ENCODE measurements at regions not wholly inside any gene's neighbourhood (a gene's known extent, or its start where the extent isn't known, plus 50 kb on each side); places are given as distances from the start of the nearest gene placed in this dataset.

GRCh38 chr4:58600290-58600689 lies 1490.1 kb upstream of the IGFBP7 start:
- Histone ChIP-seq H3K4me1 (ENCODE audit: control insufficient read depth in 3 of 3, insufficient read depth in 3 of 3, low read length in 3 of 3) (no peaks in the 10 kb centered on the region), H3K36me3 (ENCODE audit: control insufficient read depth in 3 of 3, insufficient read depth in 3 of 3, low read length in 3 of 3) (no peaks in the 10 kb centered on the region), H3K4me3 (ENCODE audit: low read length in 3 of 3) (no peak overlapping the region), H3K27ac (ENCODE audit: low read depth, low read length) (no peak overlapping the region), H3K9me3 (ENCODE audit: control insufficient read depth in 3 of 3, low read length in 3 of 3) (no peaks in the 10 kb centered on the region), H3K9ac (ENCODE audit: low read depth in 1 of 3, low read length in 3 of 3) (no peak overlapping the region), H3K27me3 (ENCODE audit: control insufficient read depth in 3 of 3, insufficient read depth in 3 of 3, low read length in 3 of 3) (no peaks in the 10 kb centered on the region)

GRCh38 chr4:58590722-58591121 lies 1480.5 kb upstream of the IGFBP7 start:
- Histone ChIP-seq H3K36me3 (ENCODE audit: control insufficient read depth in 3 of 3, insufficient read depth in 3 of 3, low read length in 3 of 3) (no peaks in the 10 kb centered on the region), H3K4me1 (ENCODE audit: control insufficient read depth in 3 of 3, insufficient read depth in 3 of 3, low read length in 3 of 3) (no peaks in the 10 kb centered on the region), H3K9me3 (ENCODE audit: control insufficient read depth in 3 of 3, low read length in 3 of 3) (no peaks in the 10 kb centered on the region), H3K9ac (ENCODE audit: low read depth in 1 of 3, low read length in 3 of 3) (no peak overlapping the region), H3K27me3 (ENCODE audit: control insufficient read depth in 3 of 3, insufficient read depth in 3 of 3, low read length in 3 of 3) (no peaks in the 10 kb centered on the region), H3K27ac (ENCODE audit: low read depth, low read length) (no peak overlapping the region), H3K4me3 (ENCODE audit: low read length in 3 of 3) (no peak overlapping the region)

GRCh38 chr4:58587856-58588255 lies 1477.7 kb upstream of the IGFBP7 start:
- Histone ChIP-seq H3K4me3 (ENCODE audit: low read length in 3 of 3) (no peak overlapping the region), H3K9ac (ENCODE audit: low read depth in 1 of 3, low read length in 3 of 3) (no peak overlapping the region), H3K36me3 (ENCODE audit: control insufficient read depth in 3 of 3, insufficient read depth in 3 of 3, low read length in 3 of 3) (no peaks in the 10 kb centered on the region), H3K27me3 (ENCODE audit: control insufficient read depth in 3 of 3, insufficient read depth in 3 of 3, low read length in 3 of 3) (no peaks in the 10 kb centered on the region), H3K9me3 (ENCODE audit: control insufficient read depth in 3 of 3, low read length in 3 of 3) (no peaks in the 10 kb centered on the region), H3K4me1 (ENCODE audit: control insufficient read depth in 3 of 3, insufficient read depth in 3 of 3, low read length in 3 of 3) (no peaks in the 10 kb centered on the region), H3K27ac (ENCODE audit: low read depth, low read length) (no peak overlapping the region)

DNA sequence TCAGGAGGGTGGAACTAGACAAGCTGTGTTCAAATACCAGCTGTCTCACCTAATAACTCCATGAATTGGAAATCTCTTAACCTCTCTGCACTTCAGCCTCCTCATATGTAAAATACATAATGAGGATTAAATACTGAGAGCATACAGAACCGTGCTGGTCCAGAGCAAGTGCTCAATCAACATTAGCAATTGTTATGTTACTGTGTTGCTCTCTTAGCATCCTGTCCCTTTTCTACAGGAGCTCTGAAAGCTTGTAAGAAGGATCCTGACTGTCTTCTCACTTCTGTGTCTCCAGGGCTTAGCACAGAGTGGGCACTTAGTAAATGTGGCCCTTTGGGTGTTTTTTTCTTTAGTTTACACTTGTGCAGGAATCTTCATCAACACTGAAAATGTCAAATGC lies 1456.1 kb upstream of the IGFBP7 start:
- Histone ChIP-seq H3K4me3 (ENCODE audit: low read length in 3 of 3) (no peak overlapping the region), H3K4me1 (ENCODE audit: control insufficient read depth in 3 of 3, insufficient read depth in 3 of 3, low read length in 3 of 3) (no peaks in the 10 kb centered on the region), H3K27ac (ENCODE audit: low read depth, low read length) (no peak overlapping the region), H3K9me3 (ENCODE audit: control insufficient read depth in 3 of 3, low read length in 3 of 3) (no peaks in the 10 kb centered on the region), H3K27me3 (ENCODE audit: control insufficient read depth in 3 of 3, insufficient read depth in 3 of 3, low read length in 3 of 3) (no peaks in the 10 kb centered on the region), H3K9ac (ENCODE audit: low read depth in 1 of 3, low read length in 3 of 3) (no peak overlapping the region), H3K36me3 (ENCODE audit: control insufficient read depth in 3 of 3, insufficient read depth in 3 of 3, low read length in 3 of 3) (no peaks in the 10 kb centered on the region)

DNA sequence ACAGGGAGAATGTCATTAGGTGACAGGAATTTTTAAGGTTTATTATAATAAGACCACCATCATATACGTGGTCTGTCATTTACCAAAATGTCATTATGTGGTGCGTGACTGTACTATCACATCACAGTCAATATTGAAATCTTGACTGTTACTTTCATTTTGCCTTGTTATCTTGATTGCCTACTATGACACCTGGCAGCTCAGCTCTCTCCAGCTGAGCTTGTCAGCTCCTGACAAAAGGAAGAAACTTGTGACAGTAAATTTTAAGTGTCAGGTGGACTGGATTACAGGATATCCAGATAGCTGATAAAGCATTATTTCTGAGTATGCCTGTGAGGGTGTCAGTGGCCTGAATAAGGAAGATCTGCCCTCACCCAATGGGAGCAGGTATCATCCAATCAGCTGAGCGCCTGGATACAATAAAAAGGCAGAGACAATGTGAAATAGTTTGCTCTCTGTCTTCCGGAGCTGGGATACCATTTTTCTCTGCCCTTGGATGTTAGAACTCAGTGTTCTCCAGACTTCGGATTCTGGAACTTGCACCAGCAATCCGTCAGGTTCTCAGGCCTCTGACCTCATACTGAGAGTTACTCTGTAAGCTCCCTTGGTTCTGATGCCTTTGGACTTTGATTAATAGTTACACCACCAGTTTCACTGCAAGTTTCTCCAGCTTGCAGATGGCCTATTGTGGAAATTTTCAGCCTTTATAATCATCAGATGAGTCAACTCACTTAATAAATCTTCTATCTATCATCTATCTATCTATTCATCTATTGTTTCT lies 1454.7 kb upstream of the IGFBP7 start:
- H3K27me3 ChIP-seq (ENCODE audit: control insufficient read depth in 3 of 3, insufficient read depth in 3 of 3, low read length in 3 of 3) = no peaks in the 10 kb centered on the region
- H3K4me3 ChIP-seq (ENCODE audit: low read length in 3 of 3) = no peak overlapping the region
- no peaks in the 10 kb centered on the region for H3K36me3 ChIP-seq (ENCODE audit: control insufficient read depth in 3 of 3, insufficient read depth in 3 of 3, low read length in 3 of 3)
- no peak overlapping the region for H3K9ac ChIP-seq (ENCODE audit: low read depth in 1 of 3, low read length in 3 of 3)
- no peaks in the 10 kb centered on the region for H3K9me3 ChIP-seq (ENCODE audit: control insufficient read depth in 3 of 3, low read length in 3 of 3)
- no peak overlapping the region for H3K27ac ChIP-seq (ENCODE audit: low read depth, low read length)
- H3K4me1 ChIP-seq (ENCODE audit: control insufficient read depth in 3 of 3, insufficient read depth in 3 of 3, low read length in 3 of 3) = no peaks in the 10 kb centered on the region

- no peak overlapping the region for H3K27ac ChIP-seq (ENCODE audit: low read depth, low read length)
- no peaks in the 10 kb centered on the region for H3K27me3 ChIP-seq (ENCODE audit: control insufficient read depth in 3 of 3, insufficient read depth in 3 of 3, low read length in 3 of 3)
- no peaks in the 10 kb centered on the region for H3K9me3 ChIP-seq (ENCODE audit: control insufficient read depth in 3 of 3, low read length in 3 of 3)
- no peak overlapping the region for H3K9ac ChIP-seq (ENCODE audit: low read depth in 1 of 3, low read length in 3 of 3)
- H3K4me1 ChIP-seq (ENCODE audit: control insufficient read depth in 3 of 3, insufficient read depth in 3 of 3, low read length in 3 of 3) = no peaks in the 10 kb centered on the region
- no peak overlapping the region for H3K4me3 ChIP-seq (ENCODE audit: low read length in 3 of 3)
- no peaks in the 10 kb centered on the region for H3K36me3 ChIP-seq (ENCODE audit: control insufficient read depth in 3 of 3, insufficient read depth in 3 of 3, low read length in 3 of 3)
These were observed 1451.0 kb upstream of the IGFBP7 start for GRCh38 chr4:58561170-58561569.

DNA sequence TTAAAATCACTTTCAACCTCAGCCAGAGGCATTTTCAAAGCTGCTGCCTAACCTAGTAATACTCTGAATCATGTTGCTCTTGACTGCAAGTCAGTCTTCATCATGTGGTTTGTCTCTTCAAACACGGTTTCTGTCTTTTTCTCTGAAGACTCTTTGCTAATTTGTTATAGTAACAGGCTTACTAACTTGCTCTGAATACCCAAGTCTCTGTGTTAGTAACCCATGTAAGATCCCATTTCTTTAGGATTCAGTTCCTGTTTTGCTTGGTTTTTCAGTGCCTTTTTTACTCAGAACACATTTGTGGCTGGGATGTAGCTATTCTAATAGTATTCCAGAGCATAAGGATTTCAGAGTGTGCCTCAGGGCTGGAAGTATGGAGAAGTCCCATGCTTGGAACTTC lies 1450.6 kb upstream of the IGFBP7 start:
- H3K4me3 ChIP-seq (ENCODE audit: low read length in 3 of 3) = no peak overlapping the region
- H3K27ac ChIP-seq (ENCODE audit: low read depth, low read length) = no peak overlapping the region
- no peak overlapping the region for H3K9ac ChIP-seq (ENCODE audit: low read depth in 1 of 3, low read length in 3 of 3)
- no peaks in the 10 kb centered on the region for H3K4me1 ChIP-seq (ENCODE audit: control insufficient read depth in 3 of 3, insufficient read depth in 3 of 3, low read length in 3 of 3)
- no peaks in the 10 kb centered on the region for H3K9me3 ChIP-seq (ENCODE audit: control insufficient read depth in 3 of 3, low read length in 3 of 3)
- H3K36me3 ChIP-seq (ENCODE audit: control insufficient read depth in 3 of 3, insufficient read depth in 3 of 3, low read length in 3 of 3) = no peaks in the 10 kb centered on the region
- no peaks in the 10 kb centered on the region for H3K27me3 ChIP-seq (ENCODE audit: control insufficient read depth in 3 of 3, insufficient read depth in 3 of 3, low read length in 3 of 3)

- H3K4me3 ChIP-seq (ENCODE audit: low read length in 3 of 3) = no peak overlapping the region
These were observed 1443.5 kb upstream of the IGFBP7 start for GRCh38 chr4:58553679-58554078.

DNA sequence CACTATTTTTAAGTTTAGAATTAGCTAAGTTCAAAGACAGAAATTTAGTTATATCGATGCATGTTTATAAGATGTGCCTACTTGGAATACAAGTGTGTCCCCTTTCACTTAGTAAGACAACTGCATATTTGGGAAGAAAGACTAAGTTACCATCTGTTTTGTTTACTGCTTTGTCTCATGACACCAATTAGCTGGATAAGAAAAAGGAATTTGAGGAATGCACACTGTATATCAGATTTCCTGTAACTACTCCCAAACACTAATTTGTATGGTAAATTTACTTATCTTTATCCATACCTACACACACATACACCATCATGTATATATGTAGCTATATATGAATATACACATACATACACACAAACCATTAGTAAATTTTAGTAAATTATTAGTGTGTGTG lies 1442.8 kb upstream of the IGFBP7 start:
- Histone ChIP-seq H3K9me3 (ENCODE audit: control insufficient read depth in 3 of 3, low read length in 3 of 3) (no peaks in the 10 kb centered on the region), H3K36me3 (ENCODE audit: control insufficient read depth in 3 of 3, insufficient read depth in 3 of 3, low read length in 3 of 3) (no peaks in the 10 kb centered on the region), H3K27me3 (ENCODE audit: control insufficient read depth in 3 of 3, insufficient read depth in 3 of 3, low read length in 3 of 3) (no peaks in the 10 kb centered on the region), H3K27ac (ENCODE audit: low read depth, low read length) (no peak overlapping the region), H3K4me3 (ENCODE audit: low read length in 3 of 3) (no peak overlapping the region), H3K9ac (ENCODE audit: low read depth in 1 of 3, low read length in 3 of 3) (no peak overlapping the region), H3K4me1 (ENCODE audit: control insufficient read depth in 3 of 3, insufficient read depth in 3 of 3, low read length in 3 of 3) (no peaks in the 10 kb centered on the region)

More at GRCh38 chr4:58553679-58554078, 1443.5 kb upstream of the IGFBP7 start:
- Histone ChIP-seq H3K4me1 (ENCODE audit: control insufficient read depth in 3 of 3, insufficient read depth in 3 of 3, low read length in 3 of 3) (no peaks in the 10 kb centered on the region), H3K9ac (ENCODE audit: low read depth in 1 of 3, low read length in 3 of 3) (no peak overlapping the region), H3K27me3 (ENCODE audit: control insufficient read depth in 3 of 3, insufficient read depth in 3 of 3, low read length in 3 of 3) (no peaks in the 10 kb centered on the region), H3K36me3 (ENCODE audit: control insufficient read depth in 3 of 3, insufficient read depth in 3 of 3, low read length in 3 of 3) (no peaks in the 10 kb centered on the region), H3K27ac (ENCODE audit: low read depth, low read length) (no peak overlapping the region), H3K9me3 (ENCODE audit: control insufficient read depth in 3 of 3, low read length in 3 of 3) (no peaks in the 10 kb centered on the region)

- Histone ChIP-seq H3K9me3 (ENCODE audit: control insufficient read depth in 3 of 3, low read length in 3 of 3) (no peaks in the 10 kb centered on the region), H3K9ac (ENCODE audit: low read depth in 1 of 3, low read length in 3 of 3) (no peak overlapping the region), H3K4me1 (ENCODE audit: control insufficient read depth in 3 of 3, insufficient read depth in 3 of 3, low read length in 3 of 3) (no peaks in the 10 kb centered on the region), H3K27ac (ENCODE audit: low read depth, low read length) (no peak overlapping the region), H3K27me3 (ENCODE audit: control insufficient read depth in 3 of 3, insufficient read depth in 3 of 3, low read length in 3 of 3) (no peaks in the 10 kb centered on the region), H3K4me3 (ENCODE audit: low read length in 3 of 3) (no peak overlapping the region), H3K36me3 (ENCODE audit: control insufficient read depth in 3 of 3, insufficient read depth in 3 of 3, low read length in 3 of 3) (no peaks in the 10 kb centered on the region)
These were observed 1441.5 kb upstream of the IGFBP7 start for GRCh38 chr4:58551676-58552075.

Data from skeletal muscle tissue (tissue), 3 donors.